Activated gamma-delta T cell (primary cell): ENCODE measurements at regions not wholly inside any gene's neighbourhood (a gene's known extent, or its start where the extent isn't known, plus 50 kb on each side); places are given as distances from the start of the nearest gene placed in this dataset.

Experiments used
- DNase-seq: peaks from one replicate; lab custom pipeline; 2025; lab: John Stamatoyannopoulos, UW

GRCh38 chr2:239690651-239691631 is 290.1 kb upstream of the HDAC4 start:
- no peak for DNase-seq

GRCh38 chr2:239689985-239690384 is 289.2 kb upstream of the HDAC4 start:
- DNase-seq = no peak

GRCh38 chr2:239689410-239689809 is 288.6 kb upstream of the HDAC4 start:
- DNase-seq = no peak

- no peak for DNase-seq
Measured at GRCh38 chr2:239688840-239689239, 288.0 kb upstream of the HDAC4 start.

- no peak for DNase-seq
Measured at GRCh38 chr2:239688122-239688681, 287.4 kb upstream of the HDAC4 start.

- DNase-seq = no peak
Measured at GRCh38 chr2:239687441-239687840, 286.6 kb upstream of the HDAC4 start.

- no peak for DNase-seq
Measured at GRCh38 chr2:239685965-239686364, 285.1 kb upstream of the HDAC4 start.

- no peak for DNase-seq
Measured at GRCh38 chr2:239685556-239685955, 284.7 kb upstream of the HDAC4 start.

- no peak for DNase-seq
Measured at GRCh38 chr2:239684996-239685395, 284.2 kb upstream of the HDAC4 start.

GRCh38 chr2:239684271-239684810 is 283.5 kb upstream of the HDAC4 start:
- DNase-seq = no peak

GRCh38 chr2:239682518-239682917 is 281.7 kb upstream of the HDAC4 start:
- DNase-seq = no peak

GRCh38 chr2:239679755-239680154 is 278.9 kb upstream of the HDAC4 start:
- no peak for DNase-seq

- DNase-seq = no peak
Measured at GRCh38 chr2:239678666-239679296, 278.0 kb upstream of the HDAC4 start.

GRCh38 chr2:239678186-239678490 is 277.3 kb upstream of the HDAC4 start:
- DNase-seq = no peak

GRCh38 chr2:239677453-239678185 is 276.8 kb upstream of the HDAC4 start:
- DNase-seq = no peak

GRCh38 chr2:239676716-239677452 is 276.1 kb upstream of the HDAC4 start:
- DNase-seq = no peak

GRCh38 chr2:239675826-239676715 is 275.3 kb upstream of the HDAC4 start:
- DNase-seq = no peak

- DNase-seq = no peak
Measured at GRCh38 chr2:239674981-239675825, 274.4 kb upstream of the HDAC4 start.
